ENCODE measurements at regions not wholly inside any gene's neighbourhood (a gene's known extent, or its start where the extent isn't known, plus 50 kb on each side); places are given as distances from the start of the nearest gene placed in this dataset.
A peak's percentile ranks its signal among the peaks of the same experiment; 100 is the strongest.

- DNase-seq, result no peak
- no peaks in the 10 kb centered on the region for H3K36me3 ChIP-seq (replicated peaks in 1 of 2; ENCODE audit: control insufficient read depth in 1 of 2, insufficient read depth in 2 of 2, low read length in 1 of 2)
- H3K79me2 ChIP-seq (ENCODE audit: insufficient read depth), result no peaks in the 10 kb centered on the region
- 20% methylated on average over 1 of the region's 1 CpG for WGBS (ENCODE audit: low lambda C conversion rate)
- H3K9me3 ChIP-seq, result peaks cover 7% of the 10 kb centered on the region; the same call in 1 of the 2 replicates
- ChIA-PET CTCF (no interaction called here), POLR2A (no interaction called here)
- no peak overlapping the region for H3K9ac ChIP-seq
- no peak overlapping the region for H3K4me2 ChIP-seq
- H2AFZ ChIP-seq (ENCODE audit: low read depth), result no peak overlapping the region
- no peaks in the 10 kb centered on the region for H3K4me1 ChIP-seq (ENCODE audit: control insufficient read depth in 1 of 2, insufficient read depth in 2 of 2, low read depth in 1 of 2, low read length in 1 of 2)
- H4K20me1 ChIP-seq (ENCODE audit: insufficient read depth), result no peaks in the 10 kb centered on the region
- TF ChIP-seq IRF3 (IDR thresholded peaks at IDR 0.05; ENCODE audit: low read depth, low read length), result no peak
- TF ChIP-seq, protein P1, sequence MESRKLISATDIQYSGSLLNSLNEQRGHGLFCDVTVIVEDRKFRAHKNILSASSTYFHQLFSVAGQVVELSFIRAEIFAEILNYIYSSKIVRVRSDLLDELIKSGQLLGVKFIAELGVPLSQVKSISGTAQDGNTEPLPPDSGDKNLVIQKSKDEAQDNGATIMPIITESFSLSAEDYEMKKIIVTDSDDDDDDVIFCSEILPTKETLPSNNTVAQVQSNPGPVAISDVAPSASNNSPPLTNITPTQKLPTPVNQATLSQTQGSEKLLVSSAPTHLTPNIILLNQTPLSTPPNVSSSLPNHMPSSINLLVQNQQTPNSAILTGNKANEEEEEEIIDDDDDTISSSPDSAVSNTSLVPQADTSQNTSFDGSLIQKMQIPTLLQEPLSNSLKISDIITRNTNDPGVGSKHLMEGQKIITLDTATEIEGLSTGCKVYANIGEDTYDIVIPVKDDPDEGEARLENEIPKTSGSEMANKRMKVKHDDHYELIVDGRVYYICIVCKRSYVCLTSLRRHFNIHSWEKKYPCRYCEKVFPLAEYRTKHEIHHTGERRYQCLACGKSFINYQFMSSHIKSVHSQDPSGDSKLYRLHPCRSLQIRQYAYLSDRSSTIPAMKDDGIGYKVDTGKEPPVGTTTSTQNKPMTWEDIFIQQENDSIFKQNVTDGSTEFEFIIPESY (IDR thresholded peaks at IDR 0.05; ENCODE audit: borderline replicate concordance, low read depth), result no peak
- H3K4me3 ChIP-seq (ENCODE audit: low read depth in 2 of 2, low read length in 1 of 2), result no peak overlapping the region
- no peaks in the 10 kb centered on the region for H3K9me2 ChIP-seq
- no peaks in the 10 kb centered on the region for H3K27me3 ChIP-seq (ENCODE audit: insufficient read depth)
- H3K27ac ChIP-seq (ENCODE audit: low read depth in 2 of 2, low read length in 1 of 2), result no peak overlapping the region
- peaks cover 7% of the 10 kb centered on the region for H3F3A ChIP-seq (replicated peaks; ENCODE audit: insufficient read depth)
Observed at GRCh38 chr6:20284672-20285071, 72.4 kb upstream of the MBOAT1 start.

DNA sequence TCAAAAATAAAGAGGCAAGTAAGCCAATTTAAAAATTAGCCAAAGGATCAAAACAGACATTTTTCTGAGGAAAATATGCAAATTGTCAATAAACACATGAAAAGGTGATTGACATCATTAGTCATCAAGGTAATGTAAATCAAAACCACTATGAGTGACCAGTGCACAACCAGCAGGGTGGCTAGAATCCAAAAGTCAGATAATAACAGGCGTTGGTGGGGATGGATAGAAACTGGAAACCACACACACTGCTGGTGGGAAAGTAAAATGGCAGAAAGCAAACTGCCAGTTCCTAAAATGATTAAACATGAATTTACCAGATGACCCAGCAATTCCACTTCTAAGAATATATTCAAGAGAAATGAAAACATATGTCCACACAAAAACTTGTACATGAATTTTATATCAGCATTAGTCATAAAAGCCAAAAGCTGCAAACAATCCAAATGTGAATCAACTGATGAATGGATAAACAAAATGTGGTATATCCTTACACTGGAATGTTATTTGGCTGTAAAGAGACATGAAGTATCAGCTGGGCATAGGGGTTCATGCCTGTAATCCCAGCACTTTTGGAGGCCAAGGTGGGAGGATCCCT, 74.8 kb upstream of the MBOAT1 start:
- CTCF ChIA-PET, result interaction anchor here (1.2 kb wide), 1 partner anchor 12 kb away, joined by 3 read pairs; no protein-coding TSS in a partner anchor
- no peak for DNase-seq
- POLR2A ChIA-PET, result no interaction called here

DNA sequence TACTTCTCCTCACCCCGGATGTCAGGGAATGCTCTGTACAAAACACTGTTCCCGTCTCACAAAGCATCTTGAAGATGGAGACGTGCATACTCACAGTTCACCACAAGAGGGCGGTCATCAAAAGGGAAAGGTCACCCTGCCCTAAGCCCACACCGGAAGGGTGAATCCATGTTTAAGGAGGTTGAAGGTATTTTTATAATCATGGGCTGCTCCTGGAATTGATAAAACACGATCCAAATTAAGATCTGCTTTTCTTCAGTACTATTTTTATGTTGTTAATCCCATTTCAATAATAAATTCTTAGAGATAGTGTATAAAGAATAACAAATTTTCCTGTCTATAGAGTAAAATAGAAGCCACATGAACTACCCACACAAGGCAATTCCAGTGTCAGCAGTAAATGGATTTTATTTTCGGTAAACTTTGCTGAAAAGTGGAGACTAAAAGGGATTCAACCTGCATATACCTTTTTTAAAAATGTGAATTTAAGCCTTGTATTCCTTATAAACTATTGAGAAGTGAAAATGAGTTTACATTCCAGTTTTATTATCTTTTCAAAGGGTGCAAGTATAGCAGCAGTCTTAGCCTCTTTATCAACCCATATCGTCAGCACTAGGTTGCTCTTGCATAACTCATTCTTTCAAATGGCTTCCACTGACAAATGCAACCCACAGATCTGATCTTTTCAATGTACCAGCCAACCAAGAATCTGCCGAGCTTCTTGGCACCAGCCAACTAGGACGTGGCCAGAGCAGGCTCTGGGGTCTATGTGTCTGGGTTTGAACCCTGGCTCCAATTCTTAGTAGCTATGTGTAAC, 79.7 kb upstream of the MBOAT1 start:
- Histone ChIP-seq H3K79me2 (ENCODE audit: insufficient read depth) (no peaks in the 10 kb centered on the region), H3K4me2 (no peak overlapping the region), H3K9me3 (no peaks in the 10 kb centered on the region), H3K4me3 (ENCODE audit: low read depth in 2 of 2, low read length in 1 of 2) (no peak overlapping the region; a peak in 1 of 4 replicates), H4K20me1 (ENCODE audit: insufficient read depth) (no peaks in the 10 kb centered on the region), H2AFZ (ENCODE audit: low read depth) (peak overlapping the region; percentile 45), H3K27me3 (ENCODE audit: insufficient read depth) (no peaks in the 10 kb centered on the region), H3K27ac (ENCODE audit: low read depth in 2 of 2, low read length in 1 of 2) (no peak overlapping the region), H3K9me2 (no peaks in the 10 kb centered on the region), H3K36me3 (replicated peaks in 1 of 2; ENCODE audit: control insufficient read depth in 1 of 2, insufficient read depth in 2 of 2, low read length in 1 of 2) (no peaks in the 10 kb centered on the region), H3K9ac (no peak overlapping the region), H3F3A (replicated peaks; ENCODE audit: insufficient read depth) (peaks cover 3% of the 10 kb centered on the region), H3K4me1 (ENCODE audit: control insufficient read depth in 1 of 2, insufficient read depth in 2 of 2, low read depth in 1 of 2, low read length in 1 of 2) (no peaks in the 10 kb centered on the region)
- ChIA-PET CTCF (interaction anchor here (1.0 to 2.6 kb wide), 6 partner anchors 11 to 239 kb away, joined by 3 to 14 read pairs (median 5); no protein-coding TSS in a partner anchor), POLR2A (no interaction called here)
- DNase-seq, result peak; percentile 71
- 19% methylated on average over 10 of the region's 10 CpGs for WGBS (ENCODE audit: low lambda C conversion rate)
- TF ChIP-seq, protein P2, sequence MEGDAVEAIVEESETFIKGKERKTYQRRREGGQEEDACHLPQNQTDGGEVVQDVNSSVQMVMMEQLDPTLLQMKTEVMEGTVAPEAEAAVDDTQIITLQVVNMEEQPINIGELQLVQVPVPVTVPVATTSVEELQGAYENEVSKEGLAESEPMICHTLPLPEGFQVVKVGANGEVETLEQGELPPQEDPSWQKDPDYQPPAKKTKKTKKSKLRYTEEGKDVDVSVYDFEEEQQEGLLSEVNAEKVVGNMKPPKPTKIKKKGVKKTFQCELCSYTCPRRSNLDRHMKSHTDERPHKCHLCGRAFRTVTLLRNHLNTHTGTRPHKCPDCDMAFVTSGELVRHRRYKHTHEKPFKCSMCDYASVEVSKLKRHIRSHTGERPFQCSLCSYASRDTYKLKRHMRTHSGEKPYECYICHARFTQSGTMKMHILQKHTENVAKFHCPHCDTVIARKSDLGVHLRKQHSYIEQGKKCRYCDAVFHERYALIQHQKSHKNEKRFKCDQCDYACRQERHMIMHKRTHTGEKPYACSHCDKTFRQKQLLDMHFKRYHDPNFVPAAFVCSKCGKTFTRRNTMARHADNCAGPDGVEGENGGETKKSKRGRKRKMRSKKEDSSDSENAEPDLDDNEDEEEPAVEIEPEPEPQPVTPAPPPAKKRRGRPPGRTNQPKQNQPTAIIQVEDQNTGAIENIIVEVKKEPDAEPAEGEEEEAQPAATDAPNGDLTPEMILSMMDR (IDR thresholded peaks at IDR 0.05), result peak; percentile 94
- TF ChIP-seq GATA2 (CRISPR knock-in tag; IDR thresholded peaks at IDR 0.05) (no peak), MAX (IDR thresholded peaks at IDR 0.05; ENCODE audit: low read depth) (no peak), YY1 (IDR thresholded peaks at IDR 0.05; ENCODE audit: low read depth) (no peak), FOXJ3 (CRISPR knock-in tag; IDR thresholded peaks at IDR 0.05) (no peak), RCOR1 (IDR thresholded peaks at IDR 0.05; ENCODE audit: low read length) (0 out of 2 replicates have a peak, but pooled peaks have one; percentile 25), RAD21 (IDR thresholded peaks at IDR 0.05; ENCODE audit: low read length) (peak; percentile 95), SMC3 (IDR thresholded peaks at IDR 0.05; ENCODE audit: low read depth, low read length) (peak; percentile 82)

More for the DNA sequence above, 74.8 kb upstream of the MBOAT1 start:
- Histone ChIP-seq H3K4me2 (no peak overlapping the region), H3K4me1 (ENCODE audit: control insufficient read depth in 1 of 2, insufficient read depth in 2 of 2, low read depth in 1 of 2, low read length in 1 of 2) (no peaks in the 10 kb centered on the region), H3K9ac (no peak overlapping the region), H3K79me2 (ENCODE audit: insufficient read depth) (no peaks in the 10 kb centered on the region), H3K9me3 (peaks cover 1% of the 10 kb centered on the region; the same call in 1 of the 2 replicates), H3F3A (replicated peaks; ENCODE audit: insufficient read depth) (peaks cover 7% of the 10 kb centered on the region), H3K27me3 (ENCODE audit: insufficient read depth) (no peaks in the 10 kb centered on the region), H3K36me3 (replicated peaks in 1 of 2; ENCODE audit: control insufficient read depth in 1 of 2, insufficient read depth in 2 of 2, low read length in 1 of 2) (no peaks in the 10 kb centered on the region), H2AFZ (ENCODE audit: low read depth) (no peak overlapping the region), H3K4me3 (ENCODE audit: low read depth in 2 of 2, low read length in 1 of 2) (no peak overlapping the region), H3K27ac (ENCODE audit: low read depth in 2 of 2, low read length in 1 of 2) (no peak overlapping the region), H4K20me1 (ENCODE audit: insufficient read depth) (no peaks in the 10 kb centered on the region), H3K9me2 (no peaks in the 10 kb centered on the region)
- WGBS (ENCODE audit: low lambda C conversion rate), result 79% methylated on average over 1 of the region's 1 CpG
- no peak for TF ChIP-seq YY1 (IDR thresholded peaks at IDR 0.05; ENCODE audit: low read depth)
- no peak for TF ChIP-seq EZH2phosphoT487 (IDR thresholded peaks at IDR 0.05; ENCODE audit: borderline replicate concordance, low read depth)
- TF ChIP-seq TCF12 (IDR thresholded peaks at IDR 0.05), result no peak
- TF ChIP-seq TAF1 (IDR thresholded peaks at IDR 0.05; ENCODE audit: borderline replicate concordance, low read depth, low read length), result no peak
- TF ChIP-seq FOXM1 (IDR thresholded peaks at IDR 0.05; ENCODE audit: low read depth), result no peak

Data from SK-N-SH (cell line).